ENCODE measurements at regions not wholly inside any gene's neighbourhood (a gene's known extent, or its start where the extent isn't known, plus 50 kb on each side); places are given as distances from the start of the nearest gene placed in this dataset.

- no peak for DNase-seq (ENCODE audit: low read depth in 1 of 2, low spot score in 1 of 2)
- no peak overlapping the region for H3K4me3 ChIP-seq (replicated peaks; ENCODE audit: insufficient read depth, low read length)
- H3K27me3 ChIP-seq (ENCODE audit: insufficient read depth, poor library complexity, severe bottlenecking), result peaks cover 6% of the 10 kb centered on the region
- H3K27ac ChIP-seq (replicated peaks), result no peak overlapping the region
- TF ChIP-seq REST (IDR thresholded peaks at IDR 0.05; ENCODE audit: insufficient replicate concordance, low read depth) (no peak), GABPA (IDR thresholded peaks at IDR 0.05; ENCODE audit: low read depth) (no peak), CTCF (IDR thresholded peaks at IDR 0.05; ENCODE audit: insufficient read depth, low read length) (no peak), SPI1 (IDR thresholded peaks at IDR 0.05; ENCODE audit: borderline replicate concordance, low read depth) (no peak), POLR2AphosphoS5 (IDR thresholded peaks at IDR 0.05; ENCODE audit: low read depth) (no peak)
Observed at GRCh38 chr1:232212253-232212652, 417.7 kb downstream of the SIPA1L2 start.

GRCh38 chr1:232211149-232211548 is 418.8 kb downstream of the SIPA1L2 start:
- no peak for DNase-seq (ENCODE audit: low read depth in 1 of 2, low spot score in 1 of 2)
- no peak overlapping the region for H3K4me3 ChIP-seq (replicated peaks; ENCODE audit: insufficient read depth, low read length)

GRCh38 chr1:232209357-232209756 is 420.6 kb downstream of the SIPA1L2 start:
- Histone ChIP-seq H3K27me3 (ENCODE audit: insufficient read depth, poor library complexity, severe bottlenecking) (peaks cover 6% of the 10 kb centered on the region), H3K4me3 (replicated peaks; ENCODE audit: insufficient read depth, low read length) (no peak overlapping the region), H3K27ac (replicated peaks) (no peak overlapping the region)
- TF ChIP-seq REST (IDR thresholded peaks at IDR 0.05; ENCODE audit: insufficient replicate concordance, low read depth), result no peak
- TF ChIP-seq POLR2AphosphoS5 (IDR thresholded peaks at IDR 0.05; ENCODE audit: low read depth), result no peak
- no peak for TF ChIP-seq CTCF (IDR thresholded peaks at IDR 0.05; ENCODE audit: insufficient read depth, low read length)
- TF ChIP-seq GABPA (IDR thresholded peaks at IDR 0.05; ENCODE audit: low read depth), result no peak
- TF ChIP-seq SPI1 (IDR thresholded peaks at IDR 0.05; ENCODE audit: borderline replicate concordance, low read depth), result no peak
- DNase-seq (ENCODE audit: low read depth in 1 of 2, low spot score in 1 of 2), result no peak

More at GRCh38 chr1:232211149-232211548, 418.8 kb downstream of the SIPA1L2 start:
- peaks cover 6% of the 10 kb centered on the region for H3K27me3 ChIP-seq (ENCODE audit: insufficient read depth, poor library complexity, severe bottlenecking)
- TF ChIP-seq REST (IDR thresholded peaks at IDR 0.05; ENCODE audit: insufficient replicate concordance, low read depth) (no peak), CTCF (IDR thresholded peaks at IDR 0.05; ENCODE audit: insufficient read depth, low read length) (peak; percentile 23)
- H3K27ac ChIP-seq (replicated peaks), result no peak overlapping the region
